SK-N-SH (cell line): ENCODE measurements at regions not wholly inside any gene's neighbourhood (a gene's known extent, or its start where the extent isn't known, plus 50 kb on each side); places are given as distances from the start of the nearest gene placed in this dataset.

Experiments
- CTCF ChIA-PET: fragments of 300-600, 350-600 bp; formaldehyde crosslinking; extraction: SDS; loops from one replicate; lab custom pipeline; 2021; lab: Yijun Ruan, JAX
- POLR2A ChIA-PET: fragments of 350-600 bp; sonication (Branson Sonifier 250); formaldehyde crosslinking; extraction: SDS; loops from one replicate; lab custom pipeline; 2020; ENCODE audit warnings: antibody characterized with exemption, inconsistent platforms; lab: Yijun Ruan, JAX
- DNase-seq: peaks from one replicate; pipeline ENCODE4 v3.0.0; 2012
- H2AFZ ChIP-seq: fragments of 200-600 bp; sonication (generic); 2 replicates; pipeline ENCODE4 v1.8.1; 2016; ENCODE audit warnings: antibody characterized with exemption, mild to moderate bottlenecking, low read depth
- H3F3A ChIP-seq: fragments of 200-600 bp; sonication (generic); replicated peaks from 2 replicates; pipeline ENCODE3; 2016; ENCODE audit warnings: antibody characterized with exemption, mild to moderate bottlenecking; ENCODE audit not compliant: insufficient read depth
- H3K27ac ChIP-seq, 2 experiments: fragments of 200-500 bp in 1 of 2; fragments of 200-600 bp in 1 of 2; sonication (Bioruptor generic) in 1 of 2; sonication (generic), shearing (Covaris generic) in 1 of 2; 2 replicates each; pipeline versions ENCODE4 v1.5.1 to v1.6.1; 2014 to 2016; ENCODE audit warnings: low read depth in 2 of 2, inconsistent platforms in 1 of 2, low read length in 1 of 2, mild to moderate bottlenecking in 1 of 2, mixed read lengths in 1 of 2
- H3K27me3 ChIP-seq: fragments of 200-600 bp; sonication (generic), shearing (Covaris generic); 2 replicates; pipeline ENCODE4 v1.6.1; 2016; ENCODE audit warnings: mixed run types; ENCODE audit not compliant: insufficient read depth
- H3K36me3 ChIP-seq, 2 experiments: fragments of 200-500 bp in 1 of 2; fragments of 200-600 bp in 1 of 2; sonication (Bioruptor generic) in 1 of 2; sonication (generic) in 1 of 2; replicated peaks in 1 of 2; 2 replicates each; pipeline versions ENCODE3 to v1.5.1; 2014 to 2016; ENCODE audit warnings: low read length in 1 of 2, mild to moderate bottlenecking in 1 of 2; ENCODE audit not compliant: insufficient read depth in 2 of 2, control insufficient read depth in 1 of 2
- H3K4me1 ChIP-seq, 2 experiments: fragments of 200-500 bp in 1 of 2; fragments of 200-600 bp in 1 of 2; sonication (Bioruptor generic) in 1 of 2; sonication (generic), shearing (Covaris generic) in 1 of 2; 2 replicates each; pipeline versions ENCODE4 v1.5.1 to v1.6.1; 2014 to 2016; ENCODE audit warnings: low read depth in 1 of 2, low read length in 1 of 2, mixed run types in 1 of 2; ENCODE audit not compliant: insufficient read depth in 2 of 2, control insufficient read depth in 1 of 2
- H3K4me2 ChIP-seq: fragments of 200-600 bp; sonication (generic), shearing (Covaris generic); 2 replicates; pipeline ENCODE4 v1.6.1; 2017; ENCODE audit warnings: mixed run types
- H3K4me3 ChIP-seq, 2 experiments: fragments of 200-500 bp in 1 of 2; fragments of 200-600 bp in 1 of 2; sonication (Bioruptor generic) in 1 of 2; sonication (generic), shearing (Covaris generic) in 1 of 2; 2 replicates each; pipeline versions ENCODE4 v1.5.1 to v1.8.1; 2014 to 2016; ENCODE audit warnings: low read depth in 2 of 2, inconsistent platforms in 1 of 2, low read length in 1 of 2, mild to moderate bottlenecking in 1 of 2, mixed read lengths in 1 of 2, moderate library complexity in 1 of 2
- H3K79me2 ChIP-seq: fragments of 200-600 bp; sonication (generic); 2 replicates; pipeline ENCODE4 v1.8.1; 2017; ENCODE audit warnings: mild to moderate bottlenecking; ENCODE audit not compliant: insufficient read depth
- H3K9ac ChIP-seq: fragments of 200-600 bp; sonication (generic); 2 replicates; pipeline ENCODE4 v1.6.1; 2017; ENCODE audit warnings: mixed run types
- H3K9me2 ChIP-seq: fragments of 200-600 bp; sonication (generic); 2 replicates; pipeline ENCODE4 v1.6.1; 2017; ENCODE audit warnings: mixed run types
- H3K9me3 ChIP-seq: fragments of 200-600 bp; sonication (generic); 2 replicates; pipeline ENCODE4 v1.6.1; 2017; ENCODE audit warnings: mixed run types, mild to moderate bottlenecking, moderate library complexity
- H4K20me1 ChIP-seq: fragments of 200-600 bp; sonication (generic); 2 replicates; pipeline ENCODE4 v1.6.1; 2017; ENCODE audit warnings: mild to moderate bottlenecking, mixed run types; ENCODE audit not compliant: insufficient read depth
- CHD2 ChIP-seq: fragments of 150-350 bp; IDR thresholded peaks from 2 replicates; pipeline ENCODE4 v1.6.1; 2018; ENCODE audit warnings: low read length; ENCODE audit not compliant: partially characterized antibody
- CTCF ChIP-seq: fragments of 200-600 bp; sonication (generic); IDR thresholded peaks from 2 replicates; pipeline ENCODE4 v1.6.1; 2017; ENCODE audit warnings: antibody characterized with exemption, mild to moderate bottlenecking, moderate library complexity
- EZH2phosphoT487 ChIP-seq: fragments of 200-600 bp; sonication (generic); IDR thresholded peaks from 2 replicates; pipeline ENCODE4 v1.6.1; 2017; ENCODE audit warnings: low read depth, mixed run types, mild to moderate bottlenecking, antibody characterized with exemption, moderate library complexity, borderline replicate concordance
- FOXM1 ChIP-seq: IDR thresholded peaks from 2 replicates; pipeline ENCODE4 v1.4.0; 2012; ENCODE audit warnings: low read depth, mild to moderate bottlenecking
- GATA2 ChIP-seq: sonication (generic); formaldehyde crosslinking; IDR thresholded peaks from 2 replicates; pipeline ENCODE4 v1.5.0; 2020; ENCODE audit warnings: mild to moderate bottlenecking, missing genetic modification reagents
- MEF2A ChIP-seq: IDR thresholded peaks from 2 replicates; pipeline ENCODE4 v1.4.0; 2012; ENCODE audit warnings: low read depth, borderline replicate concordance
- NFIC ChIP-seq: IDR thresholded peaks from 2 replicates; pipeline ENCODE4 v1.4.0; 2012; ENCODE audit warnings: borderline replicate concordance
- NRF1 ChIP-seq: IDR thresholded peaks from 2 replicates; pipeline ENCODE4 v1.6.1; 2012; ENCODE audit warnings: low read depth, mild to moderate bottlenecking, low read length
- SIN3A ChIP-seq: IDR thresholded peaks from 2 replicates; pipeline ENCODE4 v1.6.1; 2012; ENCODE audit warnings: low read depth, mild to moderate bottlenecking, low read length, moderate library complexity, borderline replicate concordance
- SMC3 ChIP-seq: IDR thresholded peaks from 2 replicates; pipeline ENCODE4 v1.6.1; 2012; ENCODE audit warnings: low read depth, low read length, improper control_type of control experiment
- TAF1 ChIP-seq: IDR thresholded peaks from 2 replicates; pipeline ENCODE4 v1.6.1; 2012; ENCODE audit warnings: low read depth, mild to moderate bottlenecking, low read length, moderate library complexity, borderline replicate concordance
- WGBS: methylation state at CpG from one replicate; pipeline ENCODE4 v1.1.6; 2017; ENCODE audit warnings: low lambda C conversion rate; 5-methylcytosine and 5-hydroxymethylcytosine counted together
- TF ChIP-seq, protein P1 (sequence below): IDR thresholded peaks from 2 replicates; pipeline ENCODE4 v1.4.0; 2012; ENCODE audit warnings: low read depth, borderline replicate concordance
- TF ChIP-seq, protein P2 (sequence below): IDR thresholded peaks from 2 replicates; pipeline ENCODE4 v1.6.1; 2012; ENCODE audit warnings: mild to moderate bottlenecking, low read depth, low read length, moderate library complexity
- TF ChIP-seq, protein P3 (sequence below): fragments of 150-350 bp; IDR thresholded peaks from 2 replicates; pipeline ENCODE4 v1.6.1; 2017; ENCODE audit warnings: antibody characterized with exemption, low read length, low read depth, borderline replicate concordance

DNA sequence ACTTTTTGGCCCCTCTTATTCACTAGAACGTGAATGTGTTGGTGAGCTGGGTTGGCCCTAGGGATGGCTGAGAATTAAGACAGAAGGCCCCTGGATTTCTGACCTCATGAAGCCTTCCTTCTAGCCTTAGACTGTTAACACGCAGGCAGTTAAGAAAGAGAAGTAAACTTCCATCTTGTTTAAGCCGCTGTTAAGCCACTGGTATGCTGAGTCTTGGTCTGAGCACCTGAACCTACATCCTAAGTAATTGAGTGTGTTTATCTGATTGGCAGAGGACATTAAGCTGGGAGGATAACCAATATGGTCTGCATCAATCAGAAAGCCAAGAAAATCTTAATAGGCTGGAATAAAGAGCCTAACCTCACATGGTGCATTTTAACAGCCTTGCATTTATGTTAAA lies 535.0 kb upstream of the ARID1B start (continued):
- TF ChIP-seq CTCF = no peak
- no peak for TF ChIP-seq TAF1
- TF ChIP-seq, protein P1, sequence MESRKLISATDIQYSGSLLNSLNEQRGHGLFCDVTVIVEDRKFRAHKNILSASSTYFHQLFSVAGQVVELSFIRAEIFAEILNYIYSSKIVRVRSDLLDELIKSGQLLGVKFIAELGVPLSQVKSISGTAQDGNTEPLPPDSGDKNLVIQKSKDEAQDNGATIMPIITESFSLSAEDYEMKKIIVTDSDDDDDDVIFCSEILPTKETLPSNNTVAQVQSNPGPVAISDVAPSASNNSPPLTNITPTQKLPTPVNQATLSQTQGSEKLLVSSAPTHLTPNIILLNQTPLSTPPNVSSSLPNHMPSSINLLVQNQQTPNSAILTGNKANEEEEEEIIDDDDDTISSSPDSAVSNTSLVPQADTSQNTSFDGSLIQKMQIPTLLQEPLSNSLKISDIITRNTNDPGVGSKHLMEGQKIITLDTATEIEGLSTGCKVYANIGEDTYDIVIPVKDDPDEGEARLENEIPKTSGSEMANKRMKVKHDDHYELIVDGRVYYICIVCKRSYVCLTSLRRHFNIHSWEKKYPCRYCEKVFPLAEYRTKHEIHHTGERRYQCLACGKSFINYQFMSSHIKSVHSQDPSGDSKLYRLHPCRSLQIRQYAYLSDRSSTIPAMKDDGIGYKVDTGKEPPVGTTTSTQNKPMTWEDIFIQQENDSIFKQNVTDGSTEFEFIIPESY = no peak
- no peak for TF ChIP-seq NRF1
- no peak for TF ChIP-seq MEF2A

DNA sequence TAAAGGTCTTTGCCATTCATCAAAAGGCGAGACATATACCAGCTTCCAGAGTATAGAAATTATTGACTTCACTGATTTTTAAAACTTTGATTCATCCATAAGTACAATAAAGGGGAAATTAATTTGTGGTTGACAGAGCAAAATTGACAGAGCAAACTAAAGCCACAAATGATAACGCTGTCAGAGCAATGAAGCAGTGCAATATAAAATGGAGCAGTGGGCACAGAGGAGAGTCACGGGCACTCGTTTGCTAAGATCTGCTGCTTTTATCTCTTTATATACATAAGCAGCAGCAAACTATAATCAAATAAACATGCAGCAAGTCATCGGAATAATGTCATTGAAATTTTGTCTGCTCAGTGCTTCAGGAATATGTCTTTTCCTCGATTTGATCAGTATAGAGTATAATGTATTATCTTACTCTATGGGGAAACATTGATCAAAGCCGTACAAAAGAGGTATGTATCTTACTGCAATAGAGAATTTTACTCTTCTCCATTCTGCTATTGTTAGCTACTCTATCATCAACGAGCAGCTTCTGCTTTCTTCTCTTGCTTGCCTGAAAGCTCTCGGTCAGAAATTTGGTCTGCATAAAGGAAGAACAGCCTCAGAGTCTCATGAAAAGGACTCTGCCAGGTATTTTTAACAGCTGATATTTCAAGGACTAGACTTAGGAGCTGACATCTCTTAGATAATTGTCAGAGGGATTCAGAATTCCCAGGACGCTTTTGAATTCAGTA lies 546.0 kb upstream of the ARID1B start:
- ChIA-PET CTCF (interaction anchor here (0.9 to 1.4 kb wide), 3 partner anchors 11 to 38 kb away, joined by 3 to 4 read pairs (median 3); no protein-coding TSS in a partner anchor), POLR2A (no interaction called here)
- Histone ChIP-seq H3K27me3 (no peaks in the 10 kb centered on the region), H3K36me3 (no peaks in the 10 kb centered on the region), H4K20me1 (no peaks in the 10 kb centered on the region), H3K4me2 (no peak overlapping the region), H3K79me2 (no peaks in the 10 kb centered on the region), H3K27ac (no peak overlapping the region), H3K4me1 (no peaks in the 10 kb centered on the region), H3F3A (no peaks in the 10 kb centered on the region), H3K4me3 (no peak overlapping the region), H3K9me2 (no peaks in the 10 kb centered on the region), H3K9ac (no peak overlapping the region), H3K9me3 (no peaks in the 10 kb centered on the region), H2AFZ (no peak overlapping the region)
- 37% methylated on average over 10 of the region's 10 CpGs for WGBS
- no peak for TF ChIP-seq CHD2
- no peak for TF ChIP-seq CTCF
- TF ChIP-seq SMC3 = no peak
- no peak for TF ChIP-seq GATA2 (CRISPR knock-in tag)
- TF ChIP-seq, protein P2, sequence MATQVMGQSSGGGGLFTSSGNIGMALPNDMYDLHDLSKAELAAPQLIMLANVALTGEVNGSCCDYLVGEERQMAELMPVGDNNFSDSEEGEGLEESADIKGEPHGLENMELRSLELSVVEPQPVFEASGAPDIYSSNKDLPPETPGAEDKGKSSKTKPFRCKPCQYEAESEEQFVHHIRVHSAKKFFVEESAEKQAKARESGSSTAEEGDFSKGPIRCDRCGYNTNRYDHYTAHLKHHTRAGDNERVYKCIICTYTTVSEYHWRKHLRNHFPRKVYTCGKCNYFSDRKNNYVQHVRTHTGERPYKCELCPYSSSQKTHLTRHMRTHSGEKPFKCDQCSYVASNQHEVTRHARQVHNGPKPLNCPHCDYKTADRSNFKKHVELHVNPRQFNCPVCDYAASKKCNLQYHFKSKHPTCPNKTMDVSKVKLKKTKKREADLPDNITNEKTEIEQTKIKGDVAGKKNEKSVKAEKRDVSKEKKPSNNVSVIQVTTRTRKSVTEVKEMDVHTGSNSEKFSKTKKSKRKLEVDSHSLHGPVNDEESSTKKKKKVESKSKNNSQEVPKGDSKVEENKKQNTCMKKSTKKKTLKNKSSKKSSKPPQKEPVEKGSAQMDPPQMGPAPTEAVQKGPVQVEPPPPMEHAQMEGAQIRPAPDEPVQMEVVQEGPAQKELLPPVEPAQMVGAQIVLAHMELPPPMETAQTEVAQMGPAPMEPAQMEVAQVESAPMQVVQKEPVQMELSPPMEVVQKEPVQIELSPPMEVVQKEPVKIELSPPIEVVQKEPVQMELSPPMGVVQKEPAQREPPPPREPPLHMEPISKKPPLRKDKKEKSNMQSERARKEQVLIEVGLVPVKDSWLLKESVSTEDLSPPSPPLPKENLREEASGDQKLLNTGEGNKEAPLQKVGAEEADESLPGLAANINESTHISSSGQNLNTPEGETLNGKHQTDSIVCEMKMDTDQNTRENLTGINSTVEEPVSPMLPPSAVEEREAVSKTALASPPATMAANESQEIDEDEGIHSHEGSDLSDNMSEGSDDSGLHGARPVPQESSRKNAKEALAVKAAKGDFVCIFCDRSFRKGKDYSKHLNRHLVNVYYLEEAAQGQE = no peak
- TF ChIP-seq, protein P3, sequence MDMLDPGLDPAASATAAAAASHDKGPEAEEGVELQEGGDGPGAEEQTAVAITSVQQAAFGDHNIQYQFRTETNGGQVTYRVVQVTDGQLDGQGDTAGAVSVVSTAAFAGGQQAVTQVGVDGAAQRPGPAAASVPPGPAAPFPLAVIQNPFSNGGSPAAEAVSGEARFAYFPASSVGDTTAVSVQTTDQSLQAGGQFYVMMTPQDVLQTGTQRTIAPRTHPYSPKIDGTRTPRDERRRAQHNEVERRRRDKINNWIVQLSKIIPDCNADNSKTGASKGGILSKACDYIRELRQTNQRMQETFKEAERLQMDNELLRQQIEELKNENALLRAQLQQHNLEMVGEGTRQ = no peak
- TF ChIP-seq EZH2phosphoT487 = no peak
- TF ChIP-seq, protein P1 = no peak
- no peak for TF ChIP-seq NRF1
- no peak for TF ChIP-seq FOXM1
- no peak for TF ChIP-seq NFIC
- TF ChIP-seq SIN3A = no peak
- no peak for DNase-seq
